ENCODE measurements at regions not wholly inside any gene's neighbourhood (a gene's known extent, or its start where the extent isn't known, plus 50 kb on each side); places are given as distances from the start of the nearest gene placed in this dataset.
"Not testable (repeated sequence)": the region's sequence is repeated elsewhere in the genome, so short reads cannot be mapped to it uniquely, and the experiment has no call there.

- no peaks in the 10 kb centered on the region for H3K4me1 ChIP-seq (ENCODE audit: control insufficient read depth in 4 of 4, insufficient read depth in 4 of 4, low read length in 3 of 4)
- H3K36me3 ChIP-seq (ENCODE audit: control insufficient read depth in 4 of 4, insufficient read depth in 3 of 4, low read depth in 1 of 4, low read length in 3 of 4), result no peaks in the 10 kb centered on the region
- H3K9me3 ChIP-seq (ENCODE audit: control insufficient read depth in 4 of 4, low read length in 3 of 4), result no peaks in the 10 kb centered on the region
- H3K27ac ChIP-seq (ENCODE audit: low read depth in 1 of 2, low read length in 2 of 2), result no peak overlapping the region
- TF ChIP-seq SP1 (IDR thresholded peaks at IDR 0.05), result no peak
- no peak for TF ChIP-seq HNF4A (conservative IDR thresholded peaks at IDR 0.05)
- TF ChIP-seq HNF4G (IDR thresholded peaks at IDR 0.05), result no peak
- no peak for TF ChIP-seq GABPA (IDR thresholded peaks at IDR 0.05 in 1 of 2, conservative IDR thresholded peaks at IDR 0.05 in 1 of 2)
- no peak for TF ChIP-seq FOXA1 (IDR thresholded peaks at IDR 0.05)
- H3K27me3 ChIP-seq (ENCODE audit: control insufficient read depth in 4 of 4, insufficient read depth in 4 of 4, low read length in 3 of 4), result no peaks in the 10 kb centered on the region
- H3K4me3 ChIP-seq (ENCODE audit: low read depth in 1 of 3, low read length in 3 of 3), result no peak overlapping the region
- DNase-seq (ENCODE audit: low spot score), result no peak
- H3K9ac ChIP-seq (ENCODE audit: low read depth in 1 of 2, low read length in 2 of 2), result no peak overlapping the region
- 56% methylated on average over 2 of the region's 2 CpGs for WGBS
Observed at GRCh38 chr7:46912692-46913091, 669.2 kb downstream of the TNS3 start.

GRCh38 chr7:46909601-46910051, 672.3 kb downstream of the TNS3 start:
- Histone ChIP-seq H3K27ac (ENCODE audit: low read depth in 1 of 2, low read length in 2 of 2) (no peak overlapping the region), H3K36me3 (ENCODE audit: control insufficient read depth in 4 of 4, insufficient read depth in 3 of 4, low read depth in 1 of 4, low read length in 3 of 4) (no peaks in the 10 kb centered on the region), H3K4me3 (ENCODE audit: low read depth in 1 of 3, low read length in 3 of 3) (no peak overlapping the region), H3K27me3 (ENCODE audit: control insufficient read depth in 4 of 4, insufficient read depth in 4 of 4, low read length in 3 of 4) (no peaks in the 10 kb centered on the region), H3K9ac (ENCODE audit: low read depth in 1 of 2, low read length in 2 of 2) (no peak overlapping the region), H3K9me3 (ENCODE audit: control insufficient read depth in 4 of 4, low read length in 3 of 4) (no peaks in the 10 kb centered on the region), H3K4me1 (ENCODE audit: control insufficient read depth in 4 of 4, insufficient read depth in 4 of 4, low read length in 3 of 4) (no peaks in the 10 kb centered on the region)
- TF ChIP-seq NR2F2 (IDR thresholded peaks at IDR 0.05), result no peak
- TF ChIP-seq TAF1 (conservative IDR thresholded peaks at IDR 0.05), result no peak
- DNase-seq (ENCODE audit: low spot score), result no peak
- 81% methylated on average over 7 of the region's 7 CpGs for WGBS

- 57% methylated on average over 1 of the region's 1 CpG for WGBS
- Histone ChIP-seq H3K9me3 (ENCODE audit: control insufficient read depth in 4 of 4, low read length in 3 of 4) (no peaks in the 10 kb centered on the region), H3K9ac (ENCODE audit: low read depth in 1 of 2, low read length in 2 of 2) (no peak overlapping the region), H3K27ac (ENCODE audit: low read depth in 1 of 2, low read length in 2 of 2) (no peak overlapping the region), H3K27me3 (ENCODE audit: control insufficient read depth in 4 of 4, insufficient read depth in 4 of 4, low read length in 3 of 4) (no peaks in the 10 kb centered on the region), H3K4me1 (ENCODE audit: control insufficient read depth in 4 of 4, insufficient read depth in 4 of 4, low read length in 3 of 4) (no peaks in the 10 kb centered on the region), H3K4me3 (ENCODE audit: low read depth in 1 of 3, low read length in 3 of 3) (no peak overlapping the region), H3K36me3 (ENCODE audit: control insufficient read depth in 4 of 4, insufficient read depth in 3 of 4, low read depth in 1 of 4, low read length in 3 of 4) (no peaks in the 10 kb centered on the region)
- no peak for TF ChIP-seq HNF4G (IDR thresholded peaks at IDR 0.05)
- no peak for TF ChIP-seq ZBTB33 (IDR thresholded peaks at IDR 0.05)
- TF ChIP-seq NR2F2 (IDR thresholded peaks at IDR 0.05), result no peak
- no peak for TF ChIP-seq FOXA2 (IDR thresholded peaks at IDR 0.05)
- no peak for TF ChIP-seq RXRA (IDR thresholded peaks at IDR 0.05)
- no peak for DNase-seq (ENCODE audit: low spot score)
Observed at GRCh38 chr7:46908770-46909169, 673.1 kb downstream of the TNS3 start.

- H3K4me3 ChIP-seq (ENCODE audit: low read depth in 1 of 3, low read length in 3 of 3); H3K4me1 ChIP-seq (ENCODE audit: control insufficient read depth in 4 of 4, insufficient read depth in 4 of 4, low read length in 3 of 4); H3K27me3 ChIP-seq (ENCODE audit: control insufficient read depth in 4 of 4, insufficient read depth in 4 of 4, low read length in 3 of 4); DNase-seq (ENCODE audit: low spot score); H3K9me3 ChIP-seq (ENCODE audit: control insufficient read depth in 4 of 4, low read length in 3 of 4); H3K9ac ChIP-seq (ENCODE audit: low read depth in 1 of 2, low read length in 2 of 2); H3K27ac ChIP-seq (ENCODE audit: low read depth in 1 of 2, low read length in 2 of 2); H3K36me3 ChIP-seq (ENCODE audit: control insufficient read depth in 4 of 4, insufficient read depth in 3 of 4, low read depth in 1 of 4, low read length in 3 of 4): not testable (repeated sequence)
- WGBS, result 90% methylated on average over 1 of the region's 1 CpG
Observed at GRCh38 chr7:46904523-46904922, 677.4 kb downstream of the TNS3 start.

Measured in liver (tissue), 7 donors.